Uterus (tissue), 2 donors: ENCODE measurements at regions not wholly inside any gene's neighbourhood (a gene's known extent, or its start where the extent isn't known, plus 50 kb on each side); places are given as distances from the start of the nearest gene placed in this dataset.

Experiments
- CTCF ChIP-seq, 4 experiments: fragments of 200-600 bp in 2 of 4; fragments of 450-650 bp in 2 of 4; sonication (generic) in 2 of 4; IDR thresholded peaks; one replicate each; pipeline ENCODE4 v1.5.1; 2016 to 2019; ENCODE audit warnings: antibody characterized with exemption in 4 of 4, mild to moderate bottlenecking in 2 of 4, moderate library complexity in 1 of 4
- POLR2A ChIP-seq, 2 donors: fragments of 450-650 bp; IDR thresholded peaks; one replicate each; pipeline ENCODE4 v1.6.1; 2016; ENCODE audit warnings: antibody characterized with exemption in 2 of 2, mild to moderate bottlenecking in 1 of 2, moderate library complexity in 1 of 2

- no peak for TF ChIP-seq CTCF (IDR thresholded peaks at IDR 0.05)
- TF ChIP-seq POLR2A (IDR thresholded peaks at IDR 0.05), result no peak
Measured at GRCh38 chr1:80457409-80457808, 1343.3 kb upstream of the ADGRL2 start.
